ENCODE measurements at regions not wholly inside any gene's neighbourhood (a gene's known extent, or its start where the extent isn't known, plus 50 kb on each side); places are given as distances from the start of the nearest gene placed in this dataset.
"Not testable (repeated sequence)": the region's sequence is repeated elsewhere in the genome, so short reads cannot be mapped to it uniquely, and the experiment has no call there.

GRCh38 chr2:8253781-8254180 lies 428.1 kb upstream of the ID2 start:
- H3K36me3 ChIP-seq (replicated peaks in 1 of 2): no peaks in the 10 kb centered on the region
- no peak overlapping the region for H3K27ac ChIP-seq
- no peaks in the 10 kb centered on the region for H3K27me3 ChIP-seq
- H3K4me3 ChIP-seq: no peak overlapping the region
- peaks cover 0 to 6% of the 10 kb centered on the region in 2 donors for H3K4me1 ChIP-seq (replicated peaks in 1 of 2)
- TF ChIP-seq POLR2A (IDR thresholded peaks at IDR 0.05): no peak
- no peak for TF ChIP-seq CTCF (IDR thresholded peaks at IDR 0.05)
- 95 to 100% (median 97%) methylated on average over 2 of the region's 2 CpGs for WGBS, 4 donors
- no peak for DNase-seq
- H3K9me3 ChIP-seq (replicated peaks in 1 of 3): no peaks in the 10 kb centered on the region
- intact Hi-C loops (cut with DNase I): no loop called here

- H3K9me3 ChIP-seq (replicated peaks in 1 of 3); H3K4me3 ChIP-seq; intact Hi-C loops (cut with DNase I); H3K4me1 ChIP-seq (replicated peaks in 1 of 2); H3K36me3 ChIP-seq (replicated peaks in 1 of 2); H3K27ac ChIP-seq; H3K27me3 ChIP-seq; DNase-seq: not testable (repeated sequence)
Measured at GRCh38 chr2:8254214-8254613, 427.6 kb upstream of the ID2 start.

GRCh38 chr2:8254791-8255447 lies 426.9 kb upstream of the ID2 start:
- intact Hi-C loops (cut with DNase I): no loop called here
- Histone ChIP-seq H3K9me3 (replicated peaks in 1 of 3) (no peaks in the 10 kb centered on the region), H3K27me3 (no peaks in the 10 kb centered on the region), H3K4me1 (replicated peaks in 1 of 2) (no peaks in the 10 kb centered on the region), H3K27ac (no peak overlapping the region), H3K36me3 (replicated peaks in 1 of 2) (no peaks in the 10 kb centered on the region), H3K4me3 (no peak overlapping the region)
- WGBS, 4 donors: 94 to 99% (median 96%) methylated on average over 7 of the region's 7 CpGs
- DNase-seq: no peak
- TF ChIP-seq POLR2A (IDR thresholded peaks at IDR 0.05) (no peak), CTCF (IDR thresholded peaks at IDR 0.05) (no peak)

- intact Hi-C loops (cut with DNase I): no loop called here
- WGBS, 4 donors: 93 to 100% (median 98%) methylated on average over 1 of the region's 1 CpG
- Histone ChIP-seq H3K4me3 (no peak overlapping the region), H3K27ac (no peak overlapping the region), H3K9me3 (replicated peaks in 1 of 3) (no peaks in the 10 kb centered on the region), H3K4me1 (replicated peaks in 1 of 2) (no peaks in the 10 kb centered on the region), H3K36me3 (replicated peaks in 1 of 2) (no peaks in the 10 kb centered on the region), H3K27me3 (no peaks in the 10 kb centered on the region)
- TF ChIP-seq CTCF (IDR thresholded peaks at IDR 0.05) (no peak), POLR2A (IDR thresholded peaks at IDR 0.05) (no peak)
- no peak for DNase-seq
Measured at GRCh38 chr2:8255448-8255800, 426.4 kb upstream of the ID2 start.

GRCh38 chr2:8256905-8257304 lies 425.0 kb upstream of the ID2 start:
- intact Hi-C loops (cut with DNase I): no loop called here

More at GRCh38 chr2:8256905-8257304, 425.0 kb upstream of the ID2 start:
- H3K27me3 ChIP-seq: no peaks in the 10 kb centered on the region
- no peak overlapping the region for H3K27ac ChIP-seq
- TF ChIP-seq POLR2A (IDR thresholded peaks at IDR 0.05) (no peak), CTCF (IDR thresholded peaks at IDR 0.05) (no peak)
- H3K36me3 ChIP-seq (replicated peaks in 1 of 2): no peaks in the 10 kb centered on the region
- H3K9me3 ChIP-seq (replicated peaks in 1 of 3): no peaks in the 10 kb centered on the region
- no peak for DNase-seq
- 88 to 94% (median 89%) methylated on average over 6 of the region's 6 CpGs for WGBS, 4 donors
- H3K4me1 ChIP-seq (replicated peaks in 1 of 2): no peaks in the 10 kb centered on the region
- no peak overlapping the region for H3K4me3 ChIP-seq

Measured in adrenal gland (tissue), 9 donors.